ENCODE measurements at regions not wholly inside any gene's neighbourhood (a gene's known extent, or its start where the extent isn't known, plus 50 kb on each side); places are given as distances from the start of the nearest gene placed in this dataset.
"Not testable (repeated sequence)": the region's sequence is repeated elsewhere in the genome, so short reads cannot be mapped to it uniquely, and the experiment has no call there.

GRCh38 chr12:25362646-25363045, 111.9 kb upstream of the KRAS start:
- no peak overlapping the region for H3K4me3 Mint-ChIP-seq (ENCODE audit: unreplicated experiment)
- no peaks in the 10 kb centered on the region for H3K9me3 Mint-ChIP-seq (ENCODE audit: unreplicated experiment)
- no peak overlapping the region for H3K27ac Mint-ChIP-seq (ENCODE audit: low read depth, unreplicated experiment)
- BruUV-seq (replicated peaks): no TSS peak
- H3K4me1 Mint-ChIP-seq (ENCODE audit: insufficient read depth, unreplicated experiment): no peaks in the 10 kb centered on the region
- no peak for TF ChIP-seq CTCF (IDR thresholded peaks at IDR 0.05; ENCODE audit: unreplicated experiment)
- no peaks in the 10 kb centered on the region for H3K27me3 Mint-ChIP-seq (ENCODE audit: insufficient read depth, unreplicated experiment)
- CTCF ChIA-PET: no interaction called here
- H3K36me3 Mint-ChIP-seq (ENCODE audit: insufficient read depth, unreplicated experiment): no peaks in the 10 kb centered on the region
- POLR2A ChIA-PET: no interaction called here
- intact Hi-C loops (cut with micrococcal nuclease): no loop called here
- no peak for DNase-seq (ENCODE audit: unreplicated experiment)

GRCh38 chr12:25361511-25361910, 110.8 kb upstream of the KRAS start:
- intact Hi-C loops (cut with micrococcal nuclease): no loop called here
- Mint-ChIP-seq H3K27me3 (ENCODE audit: insufficient read depth, unreplicated experiment) (no peaks in the 10 kb centered on the region), H3K4me3 (ENCODE audit: unreplicated experiment) (no peak overlapping the region), H3K27ac (ENCODE audit: low read depth, unreplicated experiment) (no peak overlapping the region), H3K36me3 (ENCODE audit: insufficient read depth, unreplicated experiment) (no peaks in the 10 kb centered on the region), H3K9me3 (ENCODE audit: unreplicated experiment) (no peaks in the 10 kb centered on the region), H3K4me1 (ENCODE audit: insufficient read depth, unreplicated experiment) (no peaks in the 10 kb centered on the region)
- no peak for TF ChIP-seq CTCF (IDR thresholded peaks at IDR 0.05; ENCODE audit: unreplicated experiment)
- CTCF ChIA-PET: no interaction called here
- no peak for DNase-seq (ENCODE audit: unreplicated experiment)
- POLR2A ChIA-PET: interaction anchor here (1.0 kb wide), 1 partner anchor 8 kb away, joined by 3 read pairs; no protein-coding TSS in a partner anchor
- BruUV-seq (replicated peaks): no TSS peak

- no peak for DNase-seq (ENCODE audit: unreplicated experiment)
- POLR2A ChIA-PET: no interaction called here
- no peaks in the 10 kb centered on the region for H3K36me3 Mint-ChIP-seq (ENCODE audit: insufficient read depth, unreplicated experiment)
- CTCF ChIA-PET: interaction anchor here (0.7 to 1.2 kb wide), 2 partner anchors 116 to 503 kb away, joined by 3 read pairs; no protein-coding TSS in a partner anchor
- no peaks in the 10 kb centered on the region for H3K27me3 Mint-ChIP-seq (ENCODE audit: insufficient read depth, unreplicated experiment)
- H3K4me3 Mint-ChIP-seq (ENCODE audit: unreplicated experiment): no peak overlapping the region
- no peak overlapping the region for H3K27ac Mint-ChIP-seq (ENCODE audit: low read depth, unreplicated experiment)
- no peaks in the 10 kb centered on the region for H3K4me1 Mint-ChIP-seq (ENCODE audit: insufficient read depth, unreplicated experiment)
- no peak for TF ChIP-seq CTCF (IDR thresholded peaks at IDR 0.05; ENCODE audit: unreplicated experiment)
- no peaks in the 10 kb centered on the region for H3K9me3 Mint-ChIP-seq (ENCODE audit: unreplicated experiment)
- BruUV-seq (replicated peaks): no TSS peak
- intact Hi-C loops (cut with micrococcal nuclease): no loop called here
These were observed 106.9 kb upstream of the KRAS start for GRCh38 chr12:25357595-25357994.

- BruUV-seq (replicated peaks); CTCF ChIA-PET; H3K9me3 Mint-ChIP-seq (ENCODE audit: unreplicated experiment); DNase-seq (ENCODE audit: unreplicated experiment); H3K27me3 Mint-ChIP-seq (ENCODE audit: insufficient read depth, unreplicated experiment); H3K27ac Mint-ChIP-seq (ENCODE audit: low read depth, unreplicated experiment); POLR2A ChIA-PET; H3K4me3 Mint-ChIP-seq (ENCODE audit: unreplicated experiment); H3K4me1 Mint-ChIP-seq (ENCODE audit: insufficient read depth, unreplicated experiment); H3K36me3 Mint-ChIP-seq (ENCODE audit: insufficient read depth, unreplicated experiment); intact Hi-C loops (cut with micrococcal nuclease): not testable (repeated sequence)
These were observed 102.2 kb upstream of the KRAS start for GRCh38 chr12:25352942-25353341.

Measured in MCF 10A (cell line).